ENCODE measurements at regions not wholly inside any gene's neighbourhood (a gene's known extent, or its start where the extent isn't known, plus 50 kb on each side); places are given as distances from the start of the nearest gene placed in this dataset.
"Not testable (repeated sequence)": the region's sequence is repeated elsewhere in the genome, so short reads cannot be mapped to it uniquely, and the experiment has no call there.

GRCh38 chrX:112473654-112474053, 206.1 kb downstream of the LHFPL1 start:
- TF ChIP-seq EZH2phosphoT487 (IDR thresholded peaks at IDR 0.05; ENCODE audit: borderline replicate concordance, low read length) = no peak
- no peaks in the 10 kb centered on the region for H3K9me3 ChIP-seq (ENCODE audit: low read length)
- intact Hi-C loops (cut with micrococcal nuclease) = no loop called here
- H2AFZ ChIP-seq (ENCODE audit: low read length) = no peak overlapping the region
- H3K4me1 ChIP-seq (ENCODE audit: insufficient read depth, low read length) = no peaks in the 10 kb centered on the region
- no peak overlapping the region for H3K4me2 ChIP-seq (ENCODE audit: low read length)
- no peaks in the 10 kb centered on the region for H3K9me2 ChIP-seq (replicated peaks; ENCODE audit: low read length)
- DNase-seq = no peak
- ATAC-seq = no peak
- BruUV-seq (replicated peaks) = no TSS peak
- H3K9ac ChIP-seq (ENCODE audit: low read length) = no peak overlapping the region
- H3K27ac ChIP-seq (ENCODE audit: low read length) = no peak overlapping the region
- H4K20me1 ChIP-seq (ENCODE audit: low read length) = no peaks in the 10 kb centered on the region
- no peaks in the 10 kb centered on the region for H3F3A ChIP-seq (ENCODE audit: low read length, unreplicated experiment)
- H3K27me3 ChIP-seq (ENCODE audit: low read length) = no peaks in the 10 kb centered on the region
- ChIA-PET POLR2A (ENCODE audit: unreplicated experiment) (no interaction called here), CTCF (no interaction called here)
- no peak overlapping the region for H3K4me3 ChIP-seq (ENCODE audit: low read length)
- H3K36me3 ChIP-seq (ENCODE audit: low read depth, low read length) = no peaks in the 10 kb centered on the region
- H3K79me2 ChIP-seq (ENCODE audit: low read length) = no peaks in the 10 kb centered on the region

DNA sequence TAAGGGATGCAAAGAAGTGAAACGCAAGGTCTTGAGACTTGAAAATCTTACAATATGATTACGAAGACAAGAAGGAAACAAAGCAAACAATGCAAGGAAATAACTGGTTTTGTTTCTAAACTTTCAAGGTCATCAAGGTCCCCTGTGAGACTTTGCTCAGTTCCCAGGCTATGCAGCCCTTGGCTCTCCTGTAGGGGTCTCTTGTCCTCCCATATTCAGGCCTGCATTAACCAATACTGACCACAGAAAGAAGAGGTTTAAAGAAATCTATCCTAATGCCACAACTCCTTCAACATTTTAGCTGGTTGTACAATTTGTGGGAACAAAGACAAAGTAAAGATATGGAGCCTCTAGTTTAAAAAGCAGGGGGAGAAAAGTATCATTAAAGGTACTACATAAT, 209.2 kb downstream of the LHFPL1 start:
- no peak overlapping the region for H3K4me3 ChIP-seq (ENCODE audit: low read length)
- H3K27ac ChIP-seq (ENCODE audit: low read length) = no peak overlapping the region
- H3K9ac ChIP-seq (ENCODE audit: low read length) = no peak overlapping the region
- TF ChIP-seq, protein P1, sequence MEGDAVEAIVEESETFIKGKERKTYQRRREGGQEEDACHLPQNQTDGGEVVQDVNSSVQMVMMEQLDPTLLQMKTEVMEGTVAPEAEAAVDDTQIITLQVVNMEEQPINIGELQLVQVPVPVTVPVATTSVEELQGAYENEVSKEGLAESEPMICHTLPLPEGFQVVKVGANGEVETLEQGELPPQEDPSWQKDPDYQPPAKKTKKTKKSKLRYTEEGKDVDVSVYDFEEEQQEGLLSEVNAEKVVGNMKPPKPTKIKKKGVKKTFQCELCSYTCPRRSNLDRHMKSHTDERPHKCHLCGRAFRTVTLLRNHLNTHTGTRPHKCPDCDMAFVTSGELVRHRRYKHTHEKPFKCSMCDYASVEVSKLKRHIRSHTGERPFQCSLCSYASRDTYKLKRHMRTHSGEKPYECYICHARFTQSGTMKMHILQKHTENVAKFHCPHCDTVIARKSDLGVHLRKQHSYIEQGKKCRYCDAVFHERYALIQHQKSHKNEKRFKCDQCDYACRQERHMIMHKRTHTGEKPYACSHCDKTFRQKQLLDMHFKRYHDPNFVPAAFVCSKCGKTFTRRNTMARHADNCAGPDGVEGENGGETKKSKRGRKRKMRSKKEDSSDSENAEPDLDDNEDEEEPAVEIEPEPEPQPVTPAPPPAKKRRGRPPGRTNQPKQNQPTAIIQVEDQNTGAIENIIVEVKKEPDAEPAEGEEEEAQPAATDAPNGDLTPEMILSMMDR (conservative IDR thresholded peaks at IDR 0.05; ENCODE audit: low read depth, low read length) = no peak
- TF ChIP-seq EZH2 (IDR thresholded peaks at IDR 0.05; ENCODE audit: low read length, unreplicated experiment) (no peak), EZH2phosphoT487 (IDR thresholded peaks at IDR 0.05; ENCODE audit: borderline replicate concordance, low read length) (no peak)
- no peak overlapping the region for H3K4me2 ChIP-seq (ENCODE audit: low read length)
- H3K4me1 ChIP-seq (ENCODE audit: insufficient read depth, low read length) = no peaks in the 10 kb centered on the region
- no peaks in the 10 kb centered on the region for H3K36me3 ChIP-seq (ENCODE audit: low read depth, low read length)
- CTCF ChIA-PET = no interaction called here
- no peaks in the 10 kb centered on the region for H3F3A ChIP-seq (ENCODE audit: low read length, unreplicated experiment)
- DNase-seq (no peak), ATAC-seq (no peak)
- BruUV-seq (replicated peaks) = no TSS peak
- H2AFZ ChIP-seq (ENCODE audit: low read length) = no peak overlapping the region
- no peaks in the 10 kb centered on the region for H3K9me3 ChIP-seq (ENCODE audit: low read length)
- POLR2A ChIA-PET (ENCODE audit: unreplicated experiment) = no interaction called here
- intact Hi-C loops (cut with micrococcal nuclease) = no loop called here
- no peaks in the 10 kb centered on the region for H3K9me2 ChIP-seq (replicated peaks; ENCODE audit: low read length)
- no peaks in the 10 kb centered on the region for H4K20me1 ChIP-seq (ENCODE audit: low read length)
- H3K79me2 ChIP-seq (ENCODE audit: low read length) = no peaks in the 10 kb centered on the region
- H3K27me3 ChIP-seq (ENCODE audit: low read length) = no peaks in the 10 kb centered on the region

- CTCF ChIA-PET; H3K27ac ChIP-seq (ENCODE audit: low read length); H4K20me1 ChIP-seq (ENCODE audit: low read length); intact Hi-C loops (cut with micrococcal nuclease); ATAC-seq; H3K4me2 ChIP-seq (ENCODE audit: low read length); H3K9ac ChIP-seq (ENCODE audit: low read length); BruUV-seq (replicated peaks); POLR2A ChIA-PET (ENCODE audit: unreplicated experiment); H3K9me2 ChIP-seq (replicated peaks; ENCODE audit: low read length); H3K4me1 ChIP-seq (ENCODE audit: insufficient read depth, low read length); H3K79me2 ChIP-seq (ENCODE audit: low read length); H3K36me3 ChIP-seq (ENCODE audit: low read depth, low read length); DNase-seq; H3K9me3 ChIP-seq (ENCODE audit: low read length); H3K4me3 ChIP-seq (ENCODE audit: low read length); H3K27me3 ChIP-seq (ENCODE audit: low read length); H3F3A ChIP-seq (ENCODE audit: low read length, unreplicated experiment); H2AFZ ChIP-seq (ENCODE audit: low read length): not testable (repeated sequence)
Measured at GRCh38 chrX:112461949-112462450, 217.7 kb downstream of the LHFPL1 start.

DNA sequence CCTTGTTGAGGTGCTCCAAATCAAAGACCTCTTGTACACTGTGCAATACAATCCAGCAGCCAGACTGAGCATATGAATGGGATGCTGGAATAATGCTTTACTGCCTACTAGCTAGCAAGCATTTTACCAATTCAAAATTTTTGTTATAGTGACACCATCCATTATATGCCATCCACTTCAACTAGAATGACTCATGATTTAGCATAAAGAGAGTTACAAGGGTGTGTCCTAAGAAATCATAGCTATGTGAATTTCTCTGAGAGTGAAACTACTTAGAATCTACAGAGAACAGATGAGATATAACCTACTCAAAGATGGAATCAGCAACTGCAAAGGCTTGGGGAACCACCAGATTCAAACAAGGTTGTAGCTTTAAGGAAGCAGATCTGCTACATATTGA, 221.9 kb downstream of the LHFPL1 start:
- Histone ChIP-seq H3F3A (ENCODE audit: low read length, unreplicated experiment) (no peaks in the 10 kb centered on the region), H3K9me3 (ENCODE audit: low read length) (no peaks in the 10 kb centered on the region), H3K4me3 (ENCODE audit: low read length) (no peak overlapping the region), H3K9me2 (replicated peaks; ENCODE audit: low read length) (no peaks in the 10 kb centered on the region), H3K4me2 (ENCODE audit: low read length) (no peak overlapping the region), H3K27me3 (ENCODE audit: low read length) (no peaks in the 10 kb centered on the region), H3K79me2 (ENCODE audit: low read length) (no peaks in the 10 kb centered on the region), H2AFZ (ENCODE audit: low read length) (no peak overlapping the region), H3K4me1 (ENCODE audit: insufficient read depth, low read length) (no peaks in the 10 kb centered on the region), H4K20me1 (ENCODE audit: low read length) (no peaks in the 10 kb centered on the region), H3K27ac (ENCODE audit: low read length) (no peak overlapping the region), H3K9ac (ENCODE audit: low read length) (no peak overlapping the region), H3K36me3 (ENCODE audit: low read depth, low read length) (no peaks in the 10 kb centered on the region)
- ChIA-PET CTCF (no interaction called here), POLR2A (ENCODE audit: unreplicated experiment) (no interaction called here)
- no peak for ATAC-seq
- intact Hi-C loops (cut with micrococcal nuclease) = no loop called here
- no peak for DNase-seq
- no TSS peak for BruUV-seq (replicated peaks)
- TF ChIP-seq EZH2 (IDR thresholded peaks at IDR 0.05; ENCODE audit: low read length, unreplicated experiment) (no peak), EZH2phosphoT487 (IDR thresholded peaks at IDR 0.05; ENCODE audit: borderline replicate concordance, low read length) (no peak)
- TF ChIP-seq, protein P1 (conservative IDR thresholded peaks at IDR 0.05; ENCODE audit: low read depth, low read length) = no peak

Measured in PC-3 (cell line).